ENCODE measurements at regions not wholly inside any gene's neighbourhood (a gene's known extent, or its start where the extent isn't known, plus 50 kb on each side); places are given as distances from the start of the nearest gene placed in this dataset.

GRCh38 chr11:45532546-45532945 is 132.9 kb downstream of the CHST1 start:
- H3K4me3 ChIP-seq = no peak overlapping the region
- H3K36me3 ChIP-seq = no peaks in the 10 kb centered on the region
- no peak overlapping the region for H3K27ac ChIP-seq
- intact Hi-C loops (cut with DNase I; ENCODE audit: low total_unique reads) = no loop called here
- DNase-seq (no peak), ATAC-seq (no peak)
- no peaks in the 10 kb centered on the region for H3K27me3 ChIP-seq
- TF ChIP-seq, protein P1, sequence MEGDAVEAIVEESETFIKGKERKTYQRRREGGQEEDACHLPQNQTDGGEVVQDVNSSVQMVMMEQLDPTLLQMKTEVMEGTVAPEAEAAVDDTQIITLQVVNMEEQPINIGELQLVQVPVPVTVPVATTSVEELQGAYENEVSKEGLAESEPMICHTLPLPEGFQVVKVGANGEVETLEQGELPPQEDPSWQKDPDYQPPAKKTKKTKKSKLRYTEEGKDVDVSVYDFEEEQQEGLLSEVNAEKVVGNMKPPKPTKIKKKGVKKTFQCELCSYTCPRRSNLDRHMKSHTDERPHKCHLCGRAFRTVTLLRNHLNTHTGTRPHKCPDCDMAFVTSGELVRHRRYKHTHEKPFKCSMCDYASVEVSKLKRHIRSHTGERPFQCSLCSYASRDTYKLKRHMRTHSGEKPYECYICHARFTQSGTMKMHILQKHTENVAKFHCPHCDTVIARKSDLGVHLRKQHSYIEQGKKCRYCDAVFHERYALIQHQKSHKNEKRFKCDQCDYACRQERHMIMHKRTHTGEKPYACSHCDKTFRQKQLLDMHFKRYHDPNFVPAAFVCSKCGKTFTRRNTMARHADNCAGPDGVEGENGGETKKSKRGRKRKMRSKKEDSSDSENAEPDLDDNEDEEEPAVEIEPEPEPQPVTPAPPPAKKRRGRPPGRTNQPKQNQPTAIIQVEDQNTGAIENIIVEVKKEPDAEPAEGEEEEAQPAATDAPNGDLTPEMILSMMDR (IDR thresholded peaks at IDR 0.05 in 4 of 5, conservative IDR thresholded peaks at IDR 0.05 in 1 of 5) = no peak
- no peak for TF ChIP-seq POLR2A (IDR thresholded peaks at IDR 0.05)
- no peaks in the 10 kb centered on the region for H3K4me1 ChIP-seq
- in situ Hi-C loops (cut with MboI; ENCODE audit: low sequenced_read_pairs in 4 of 4) = loop anchor here in 3 of 4 donors (10.0 to 25.0 kb wide), 2 partner anchors 230 to 242 kb away; no protein-coding TSS in a partner anchor
- H3K9me3 ChIP-seq = no peaks in the 10 kb centered on the region

GRCh38 chr11:45530776-45531175 is 134.6 kb downstream of the CHST1 start:
- no peaks in the 10 kb centered on the region for H3K4me1 ChIP-seq
- ATAC-seq (no peak), DNase-seq (no peak)
- H3K4me3 ChIP-seq = no peak overlapping the region
- no peaks in the 10 kb centered on the region for H3K27me3 ChIP-seq
- in situ Hi-C loops (cut with MboI; ENCODE audit: low sequenced_read_pairs in 4 of 4) (loop anchor here in 3 of 4 donors (10.0 to 25.0 kb wide), 2 partner anchors 232 to 244 kb away; no protein-coding TSS in a partner anchor), intact Hi-C loops (cut with DNase I; ENCODE audit: low total_unique reads) (no loop called here)
- no peak overlapping the region for H3K27ac ChIP-seq
- TF ChIP-seq POLR2A (IDR thresholded peaks at IDR 0.05) = no peak
- TF ChIP-seq, protein P1 (IDR thresholded peaks at IDR 0.05 in 4 of 5, conservative IDR thresholded peaks at IDR 0.05 in 1 of 5) = no peak
- no peaks in the 10 kb centered on the region for H3K36me3 ChIP-seq
- H3K9me3 ChIP-seq = no peaks in the 10 kb centered on the region

DNA sequence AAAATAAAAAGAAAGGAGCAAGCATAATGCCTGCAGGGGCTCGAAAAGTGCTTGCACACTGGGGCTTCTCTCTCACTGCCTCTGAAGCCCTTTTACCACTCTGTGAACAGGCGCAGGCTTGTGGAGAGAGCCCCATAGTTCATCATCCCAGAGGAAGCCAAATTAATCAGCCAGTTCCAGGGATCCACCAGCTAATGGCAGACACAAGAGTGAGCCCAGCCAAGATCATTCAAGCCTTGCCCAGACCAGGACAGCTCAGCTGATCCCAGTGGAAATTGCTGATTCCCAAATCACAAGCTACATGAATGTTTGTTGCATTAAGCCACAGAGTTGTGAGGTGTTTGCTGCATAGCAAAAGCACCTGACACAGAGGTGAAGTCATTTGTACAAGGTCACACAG is 135.3 kb downstream of the CHST1 start:
- H3K27ac ChIP-seq = no peak overlapping the region
- H3K4me3 ChIP-seq = no peak overlapping the region
- H3K27me3 ChIP-seq = no peaks in the 10 kb centered on the region
- intact Hi-C loops (cut with DNase I; ENCODE audit: low total_unique reads) = no loop called here
- ATAC-seq (no peak), DNase-seq (no peak)
- no peak for TF ChIP-seq POLR2A (IDR thresholded peaks at IDR 0.05)
- TF ChIP-seq, protein P1 (IDR thresholded peaks at IDR 0.05 in 4 of 5, conservative IDR thresholded peaks at IDR 0.05 in 1 of 5) = no peak
- in situ Hi-C loops (cut with MboI; ENCODE audit: low sequenced_read_pairs in 4 of 4) = loop anchor here in 3 of 4 donors (10.0 to 25.0 kb wide), 2 partner anchors 232 to 245 kb away; no protein-coding TSS in a partner anchor
- no peaks in the 10 kb centered on the region for H3K9me3 ChIP-seq
- H3K36me3 ChIP-seq = no peaks in the 10 kb centered on the region
- no peaks in the 10 kb centered on the region for H3K4me1 ChIP-seq

DNA sequence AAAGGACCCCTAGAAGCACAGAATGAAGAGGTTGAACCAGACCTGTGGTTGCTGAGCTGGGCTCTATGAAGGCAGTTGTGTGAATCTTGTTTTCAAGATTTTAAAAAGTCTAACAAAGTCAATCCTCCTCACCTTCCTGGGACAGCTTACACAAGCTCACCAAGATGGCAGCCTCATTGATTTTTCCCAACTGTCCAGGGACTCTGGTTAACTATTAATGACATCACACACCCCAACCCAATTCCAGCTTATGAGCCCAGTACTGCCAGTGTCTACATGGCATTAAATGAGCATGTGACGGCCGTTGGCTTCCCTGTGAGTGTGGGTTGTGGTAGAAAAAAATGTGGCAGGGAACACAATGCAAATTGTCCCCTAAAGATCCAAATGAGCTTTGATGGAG is 137.0 kb downstream of the CHST1 start:
- no peaks in the 10 kb centered on the region for H3K4me1 ChIP-seq
- DNase-seq = no peak
- H3K36me3 ChIP-seq = no peaks in the 10 kb centered on the region
- no peak overlapping the region for H3K27ac ChIP-seq
- intact Hi-C loops (cut with DNase I; ENCODE audit: low total_unique reads) (no loop called here), in situ Hi-C loops (cut with MboI; ENCODE audit: low sequenced_read_pairs in 4 of 4) (loop anchor here in 2 of 4 donors (25.0 kb wide), 1 partner anchor 234 kb away; no protein-coding TSS in a partner anchor)
- no peaks in the 10 kb centered on the region for H3K9me3 ChIP-seq
- no peak overlapping the region for H3K4me3 ChIP-seq
- TF ChIP-seq, protein P1 (IDR thresholded peaks at IDR 0.05 in 4 of 5, conservative IDR thresholded peaks at IDR 0.05 in 1 of 5) = no peak
- no peak for TF ChIP-seq POLR2A (IDR thresholded peaks at IDR 0.05)
- H3K27me3 ChIP-seq = no peaks in the 10 kb centered on the region
- ATAC-seq = no peak

DNA sequence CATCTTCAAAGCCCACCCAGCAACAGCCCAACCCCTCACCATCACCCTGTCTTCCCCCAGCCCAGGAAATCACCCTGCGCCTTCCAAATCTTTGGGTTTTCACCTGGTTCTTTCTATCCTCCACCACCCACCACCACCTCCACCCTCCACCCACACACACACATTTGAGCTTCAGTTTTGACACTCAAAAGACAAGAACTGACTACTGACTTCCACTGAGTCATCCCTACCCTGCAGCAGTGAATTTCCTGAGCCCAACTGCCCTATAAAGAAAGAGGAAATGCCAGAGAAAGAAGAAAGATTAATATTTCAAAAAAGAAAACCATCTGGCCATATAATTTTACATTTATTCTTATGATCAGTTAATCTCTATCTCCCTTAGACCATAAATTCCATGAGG is 137.5 kb downstream of the CHST1 start:
- Histone ChIP-seq H3K9me3 (no peaks in the 10 kb centered on the region), H3K4me1 (no peaks in the 10 kb centered on the region), H3K27me3 (no peaks in the 10 kb centered on the region), H3K27ac (no peak overlapping the region), H3K4me3 (no peak overlapping the region), H3K36me3 (no peaks in the 10 kb centered on the region)
- in situ Hi-C loops (cut with MboI; ENCODE audit: low sequenced_read_pairs in 4 of 4) = loop anchor here in 2 of 4 donors (25.0 kb wide), 1 partner anchor 234 kb away; no protein-coding TSS in a partner anchor
- no peak for TF ChIP-seq POLR2A (IDR thresholded peaks at IDR 0.05)
- TF ChIP-seq, protein P1 (IDR thresholded peaks at IDR 0.05 in 4 of 5, conservative IDR thresholded peaks at IDR 0.05 in 1 of 5) = no peak
- DNase-seq (no peak), ATAC-seq (no peak)
- intact Hi-C loops (cut with DNase I; ENCODE audit: low total_unique reads) = no loop called here
